Smooth muscle cell (in vitro differentiated cells): ENCODE measurements at regions not wholly inside any gene's neighbourhood (a gene's known extent, or its start where the extent isn't known, plus 50 kb on each side); places are given as distances from the start of the nearest gene placed in this dataset.

Experiments
- DNase-seq: peaks from one replicate; lab custom pipeline; 2025; ENCODE audit not compliant: unreplicated experiment; lab: John Stamatoyannopoulos, UW
- H2AFZ ChIP-seq: fragments of 200-600 bp; sonication (generic); 2 replicates; pipeline ENCODE4 v1.6.0; 2016; ENCODE audit warnings: antibody characterized with exemption, low read depth, mild to moderate bottlenecking
- H3F3A ChIP-seq: fragments of 200-600 bp; sonication (generic); 2 replicates; pipeline ENCODE4 v1.6.0; 2017; ENCODE audit warnings: antibody characterized with exemption, low read depth
- H3K27ac ChIP-seq: fragments of 200-600 bp; sonication (generic); 2 replicates; pipeline ENCODE4 v1.5.1; 2016; ENCODE audit warnings: low read depth, mild to moderate bottlenecking
- H3K27me3 ChIP-seq: fragments of 200-600 bp; sonication (generic); 2 replicates; pipeline ENCODE4 v1.6.1; 2016; ENCODE audit warnings: low read depth, mild to moderate bottlenecking
- H3K36me3 ChIP-seq: fragments of 200-600 bp; sonication (generic); 2 replicates; pipeline ENCODE4 v1.5.1; 2016; ENCODE audit warnings: low read depth
- H3K4me1 ChIP-seq: fragments of 200-600 bp; sonication (generic); 2 replicates; pipeline ENCODE4 v1.5.1; 2016; ENCODE audit warnings: low read depth
- H3K4me2 ChIP-seq: fragments of 200-600 bp; sonication (generic); 2 replicates; pipeline ENCODE4 v1.6.0; 2016; ENCODE audit warnings: mild to moderate bottlenecking
- H3K4me3 ChIP-seq: fragments of 200-600 bp; sonication (generic); 2 replicates; pipeline ENCODE4 v1.5.1; 2016; ENCODE audit warnings: mild to moderate bottlenecking
- H3K79me2 ChIP-seq: fragments of 200-600 bp; sonication (generic); 2 replicates; pipeline ENCODE4 v1.6.0; 2016; ENCODE audit warnings: low read depth, mild to moderate bottlenecking
- H3K9ac ChIP-seq: fragments of 200-600 bp; sonication (generic); 2 replicates; pipeline ENCODE4 v1.6.0; 2016; ENCODE audit warnings: low read depth
- H3K9me3 ChIP-seq: fragments of 200-600 bp; sonication (generic); replicated peaks from 2 replicates; pipeline ENCODE4 v1.5.1; 2016; ENCODE audit warnings: low read depth
- H4K20me1 ChIP-seq: fragments of 200-600 bp; sonication (generic); 2 replicates; pipeline ENCODE4 v1.6.0; 2016; ENCODE audit warnings: low read depth
- CTCF ChIP-seq: fragments of 200-600 bp; sonication (generic); IDR thresholded peaks from 2 replicates; pipeline ENCODE4 v1.5.1; 2017; ENCODE audit warnings: borderline replicate concordance, mild to moderate bottlenecking, antibody characterized with exemption; ENCODE audit not compliant: insufficient read depth, poor library complexity, severe bottlenecking
- WGBS: methylation state at CpG from one replicate; pipeline ENCODE4 v1.1.7; 2016; ENCODE audit warnings: low lambda C conversion rate; 5-methylcytosine and 5-hydroxymethylcytosine counted together

- no peaks in the 10 kb centered on the region for H3K36me3 ChIP-seq
- peaks cover 7% of the 10 kb centered on the region for H3K27me3 ChIP-seq
- H3K4me2 ChIP-seq: no peak overlapping the region
- no peak for DNase-seq
- H4K20me1 ChIP-seq: no peaks in the 10 kb centered on the region
- no peaks in the 10 kb centered on the region for H3F3A ChIP-seq
- H3K27ac ChIP-seq: no peak overlapping the region
- no peaks in the 10 kb centered on the region for H3K79me2 ChIP-seq
- no peak overlapping the region for H3K4me3 ChIP-seq
- no peaks in the 10 kb centered on the region for H3K4me1 ChIP-seq
- no peaks in the 10 kb centered on the region for H3K9me3 ChIP-seq
- no peak overlapping the region for H2AFZ ChIP-seq
- WGBS: 85% methylated on average over 2 of the region's 2 CpGs
- no peak for TF ChIP-seq CTCF
- no peak overlapping the region for H3K9ac ChIP-seq
Measured at GRCh38 chr2:7417845-7418742, 500.9 kb downstream of the RNF144A start.

- H3K4me2 ChIP-seq: no peak overlapping the region
- no peak for DNase-seq
- WGBS: 94% methylated on average over 1 of the region's 1 CpG
- no peaks in the 10 kb centered on the region for H3K79me2 ChIP-seq
- H2AFZ ChIP-seq: no peak overlapping the region
- no peaks in the 10 kb centered on the region for H3F3A ChIP-seq
- no peak overlapping the region for H3K9ac ChIP-seq
- no peak overlapping the region for H3K27ac ChIP-seq
- H3K27me3 ChIP-seq: peaks cover 7% of the 10 kb centered on the region
- no peaks in the 10 kb centered on the region for H3K9me3 ChIP-seq
- H4K20me1 ChIP-seq: no peaks in the 10 kb centered on the region
- no peak for TF ChIP-seq CTCF
- no peak overlapping the region for H3K4me3 ChIP-seq
- no peaks in the 10 kb centered on the region for H3K4me1 ChIP-seq
- no peaks in the 10 kb centered on the region for H3K36me3 ChIP-seq
Measured at GRCh38 chr2:7419186-7419585, 502.0 kb downstream of the RNF144A start.

- Histone ChIP-seq H3K4me2 (no peak overlapping the region), H3F3A (no peaks in the 10 kb centered on the region), H3K9ac (no peak overlapping the region), H4K20me1 (no peaks in the 10 kb centered on the region), H2AFZ (no peak overlapping the region), H3K4me3 (no peak overlapping the region), H3K4me1 (no peaks in the 10 kb centered on the region), H3K27ac (no peak overlapping the region), H3K36me3 (no peaks in the 10 kb centered on the region), H3K27me3 (peaks cover 7% of the 10 kb centered on the region), H3K9me3 (no peaks in the 10 kb centered on the region), H3K79me2 (no peaks in the 10 kb centered on the region)
- 60% methylated on average over 1 of the region's 1 CpG for WGBS
- no peak for TF ChIP-seq CTCF
- no peak for DNase-seq
Measured at GRCh38 chr2:7419814-7420311, 502.7 kb downstream of the RNF144A start.
